ENCODE measurements at regions not wholly inside any gene's neighbourhood (a gene's known extent, or its start where the extent isn't known, plus 50 kb on each side); places are given as distances from the start of the nearest gene placed in this dataset.

DNA sequence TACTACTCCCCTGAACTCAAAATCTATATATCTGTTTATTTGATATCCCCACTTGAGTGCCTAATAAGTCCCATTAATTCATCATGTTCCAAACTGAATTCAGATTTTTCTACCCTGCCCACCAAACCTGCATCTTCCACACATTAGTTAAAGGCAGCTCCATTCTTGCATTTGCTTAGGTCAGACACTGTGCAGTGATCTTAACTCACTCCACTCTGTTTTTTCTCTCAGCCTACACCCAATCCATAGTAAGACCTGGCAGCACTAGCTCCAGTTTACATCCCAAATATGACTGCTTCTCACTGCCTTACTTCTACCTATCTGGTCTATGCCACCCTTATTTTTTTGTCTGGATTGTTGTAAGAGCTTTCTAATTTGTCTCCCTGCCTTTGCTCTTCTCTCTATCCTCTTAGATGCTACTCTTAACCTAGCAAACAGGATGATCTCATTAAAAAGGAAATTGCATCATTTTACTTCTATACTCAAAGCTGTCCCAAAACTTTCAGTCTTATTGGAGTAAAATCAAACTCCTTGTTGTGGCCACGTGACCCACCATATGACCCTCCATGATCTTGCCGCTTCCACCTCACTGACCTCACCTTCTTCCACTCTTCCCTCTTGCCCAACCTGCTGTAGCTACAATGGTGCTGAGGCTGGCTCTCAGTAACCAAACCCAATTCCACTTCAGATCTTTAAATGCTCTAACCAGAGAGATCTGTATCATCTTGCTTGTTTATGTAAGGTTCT, 274.9 kb upstream of the FANCL start:
- TF ChIP-seq, protein P1, sequence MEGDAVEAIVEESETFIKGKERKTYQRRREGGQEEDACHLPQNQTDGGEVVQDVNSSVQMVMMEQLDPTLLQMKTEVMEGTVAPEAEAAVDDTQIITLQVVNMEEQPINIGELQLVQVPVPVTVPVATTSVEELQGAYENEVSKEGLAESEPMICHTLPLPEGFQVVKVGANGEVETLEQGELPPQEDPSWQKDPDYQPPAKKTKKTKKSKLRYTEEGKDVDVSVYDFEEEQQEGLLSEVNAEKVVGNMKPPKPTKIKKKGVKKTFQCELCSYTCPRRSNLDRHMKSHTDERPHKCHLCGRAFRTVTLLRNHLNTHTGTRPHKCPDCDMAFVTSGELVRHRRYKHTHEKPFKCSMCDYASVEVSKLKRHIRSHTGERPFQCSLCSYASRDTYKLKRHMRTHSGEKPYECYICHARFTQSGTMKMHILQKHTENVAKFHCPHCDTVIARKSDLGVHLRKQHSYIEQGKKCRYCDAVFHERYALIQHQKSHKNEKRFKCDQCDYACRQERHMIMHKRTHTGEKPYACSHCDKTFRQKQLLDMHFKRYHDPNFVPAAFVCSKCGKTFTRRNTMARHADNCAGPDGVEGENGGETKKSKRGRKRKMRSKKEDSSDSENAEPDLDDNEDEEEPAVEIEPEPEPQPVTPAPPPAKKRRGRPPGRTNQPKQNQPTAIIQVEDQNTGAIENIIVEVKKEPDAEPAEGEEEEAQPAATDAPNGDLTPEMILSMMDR (IDR thresholded peaks at IDR 0.05; ENCODE audit: low read depth, low read length, missing control alignments) = no peak
- H3K4me3 ChIP-seq (ENCODE audit: low read depth, low read length) = no peak overlapping the region
- no peak for DNase-seq (ENCODE audit: low read depth)

DNA sequence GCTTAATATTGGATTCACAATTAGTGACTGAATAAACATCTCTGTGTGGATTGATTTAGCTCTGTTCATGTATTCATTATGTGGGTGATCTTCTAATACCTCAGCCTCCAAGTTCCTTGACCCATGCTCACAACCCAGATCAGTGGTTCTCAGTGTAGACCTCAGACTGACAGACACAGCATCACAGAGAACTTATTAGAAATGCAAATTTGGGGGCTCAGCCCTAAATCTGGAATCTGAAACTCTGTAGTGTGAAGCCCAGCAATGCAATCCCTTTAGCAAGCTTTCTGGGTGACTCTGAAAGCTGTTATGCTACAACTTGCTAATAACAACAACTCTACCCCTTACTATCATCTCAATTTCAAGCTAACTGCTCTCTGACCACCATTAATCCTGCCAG, 273.1 kb upstream of the FANCL start:
- TF ChIP-seq, protein P1 (IDR thresholded peaks at IDR 0.05; ENCODE audit: low read depth, low read length, missing control alignments) = no peak
- H3K4me3 ChIP-seq (ENCODE audit: low read depth, low read length) = no peak overlapping the region
- DNase-seq (ENCODE audit: low read depth) = no peak

DNA sequence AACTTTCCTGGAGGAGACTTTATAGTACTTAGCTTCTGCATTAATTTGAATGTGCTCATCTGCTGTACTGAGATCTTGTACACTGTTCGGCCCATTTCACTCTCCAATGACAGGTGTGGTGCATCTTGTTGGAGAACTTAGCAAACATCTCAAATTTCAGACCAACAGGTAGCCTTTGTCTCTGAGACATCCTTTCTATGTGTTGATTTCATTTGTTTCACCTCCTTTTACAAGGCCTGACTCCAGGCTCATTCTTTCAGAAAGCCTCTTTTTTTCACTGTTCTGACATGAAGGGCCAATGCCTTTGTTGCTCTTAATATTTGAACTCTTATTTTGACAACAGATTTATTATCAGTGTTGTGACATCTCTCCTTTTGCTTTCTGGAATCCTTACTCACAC, 271.8 kb upstream of the FANCL start:
- DNase-seq (ENCODE audit: low read depth) = no peak
- no peak overlapping the region for H3K4me3 ChIP-seq (ENCODE audit: low read depth, low read length)
- TF ChIP-seq, protein P1 (IDR thresholded peaks at IDR 0.05; ENCODE audit: low read depth, low read length, missing control alignments) = no peak

DNA sequence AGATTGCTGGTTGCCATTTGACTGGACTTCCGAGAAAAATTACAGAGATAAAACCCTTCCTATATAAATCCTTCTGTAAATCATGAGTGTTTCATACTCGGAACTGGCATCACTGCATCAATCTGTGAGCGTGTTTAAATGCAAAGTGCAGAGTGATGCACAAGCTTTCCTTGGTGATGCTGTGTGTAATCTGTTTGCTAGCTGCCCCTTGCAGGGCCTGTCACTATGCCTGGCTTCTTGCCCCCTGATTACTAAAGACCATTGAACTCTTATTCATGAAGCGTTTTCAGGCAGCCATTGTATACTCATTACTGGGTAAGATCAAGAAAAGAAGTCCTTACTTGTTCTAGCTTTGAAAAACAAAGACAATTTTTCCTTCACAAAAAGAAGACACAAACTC, 266.9 kb upstream of the FANCL start:
- TF ChIP-seq, protein P1 (IDR thresholded peaks at IDR 0.05; ENCODE audit: low read depth, low read length, missing control alignments) = no peak
- no peak for DNase-seq (ENCODE audit: low read depth)
- no peak overlapping the region for H3K4me3 ChIP-seq (ENCODE audit: low read depth, low read length)

DNA sequence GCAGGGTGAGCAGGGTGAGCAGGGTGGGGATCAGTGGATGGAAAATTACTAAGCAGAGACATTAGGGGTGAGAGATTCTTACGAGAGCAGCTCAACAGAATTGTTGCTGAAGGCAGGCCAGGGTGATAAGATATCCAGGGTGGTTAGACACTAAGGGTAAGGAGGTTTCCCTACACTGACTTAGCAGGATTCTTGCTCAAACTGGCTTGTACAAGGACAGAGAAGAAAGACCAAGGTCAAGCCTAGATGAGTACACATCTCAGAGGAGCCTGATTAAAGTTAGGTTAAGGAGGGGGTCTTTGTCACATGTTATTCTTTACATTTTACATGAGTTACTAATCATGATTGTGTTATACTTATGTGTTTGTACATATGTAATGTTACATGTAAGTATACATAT, 262.8 kb upstream of the FANCL start:
- TF ChIP-seq, protein P1 (IDR thresholded peaks at IDR 0.05; ENCODE audit: low read depth, low read length, missing control alignments) = no peak
- no peak for DNase-seq (ENCODE audit: low read depth)
- H3K4me3 ChIP-seq (ENCODE audit: low read depth, low read length) = no peak overlapping the region

DNA sequence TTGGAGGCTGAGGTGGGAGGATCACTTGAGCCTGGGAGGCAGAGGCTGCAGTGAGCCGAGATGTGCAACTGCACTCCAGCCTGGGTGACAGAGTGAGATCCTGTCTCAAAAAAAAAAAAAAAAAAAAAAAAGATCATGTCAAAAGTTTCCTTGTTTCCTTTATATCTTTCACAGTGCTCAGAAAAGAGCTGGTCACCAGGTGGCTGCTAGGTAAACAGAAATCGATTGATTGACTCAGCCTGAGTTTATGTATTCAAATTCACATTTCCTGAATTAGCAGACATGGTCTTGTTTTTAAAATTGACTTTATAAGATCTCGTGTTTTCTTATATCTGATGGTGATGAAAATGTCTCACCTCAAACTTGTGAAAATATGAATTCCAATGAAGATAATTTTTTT, 261.8 kb upstream of the FANCL start:
- TF ChIP-seq, protein P1 (IDR thresholded peaks at IDR 0.05; ENCODE audit: low read depth, low read length, missing control alignments) = no peak
- DNase-seq (ENCODE audit: low read depth) = no peak
- no peak overlapping the region for H3K4me3 ChIP-seq (ENCODE audit: low read depth, low read length)
